ENCODE measurements at regions not wholly inside any gene's neighbourhood (a gene's known extent, or its start where the extent isn't known, plus 50 kb on each side); places are given as distances from the start of the nearest gene placed in this dataset.

DNA sequence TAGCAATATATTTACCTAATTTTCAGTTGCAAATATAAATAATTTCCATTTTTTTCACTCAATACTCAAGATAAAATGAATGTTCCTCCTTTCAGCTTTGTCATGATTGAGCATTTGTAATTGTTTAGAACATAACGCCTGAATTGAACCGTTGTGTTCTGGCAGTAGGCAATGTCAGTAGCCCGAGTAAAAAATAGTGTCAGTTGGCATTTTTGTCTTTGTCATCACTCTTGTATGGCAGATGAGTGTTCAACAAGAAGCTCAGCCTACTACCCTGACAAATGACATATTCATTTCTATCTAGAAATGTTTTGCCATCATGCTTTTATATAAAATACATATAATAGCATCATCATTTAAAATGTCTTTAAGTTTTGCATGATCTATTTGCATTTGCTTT lies 691.4 kb upstream of the NCAM2 start:
- Histone ChIP-seq H3K36me3 (no peaks in the 10 kb centered on the region), H3K4me3 (no peak overlapping the region), H3K27ac (no peak overlapping the region), H3K27me3 (no peaks in the 10 kb centered on the region), H3K4me1 (no peaks in the 10 kb centered on the region), H3K9me3 (no peaks in the 10 kb centered on the region)
- in situ Hi-C loops (cut with MboI; ENCODE audit: low sequenced_read_pairs in 4 of 4) (no loop called here), intact Hi-C loops (cut with DNase I; ENCODE audit: low total_unique reads) (no loop called here)
- DNase-seq (no peak), ATAC-seq (no peak)
- TF ChIP-seq, protein P1, sequence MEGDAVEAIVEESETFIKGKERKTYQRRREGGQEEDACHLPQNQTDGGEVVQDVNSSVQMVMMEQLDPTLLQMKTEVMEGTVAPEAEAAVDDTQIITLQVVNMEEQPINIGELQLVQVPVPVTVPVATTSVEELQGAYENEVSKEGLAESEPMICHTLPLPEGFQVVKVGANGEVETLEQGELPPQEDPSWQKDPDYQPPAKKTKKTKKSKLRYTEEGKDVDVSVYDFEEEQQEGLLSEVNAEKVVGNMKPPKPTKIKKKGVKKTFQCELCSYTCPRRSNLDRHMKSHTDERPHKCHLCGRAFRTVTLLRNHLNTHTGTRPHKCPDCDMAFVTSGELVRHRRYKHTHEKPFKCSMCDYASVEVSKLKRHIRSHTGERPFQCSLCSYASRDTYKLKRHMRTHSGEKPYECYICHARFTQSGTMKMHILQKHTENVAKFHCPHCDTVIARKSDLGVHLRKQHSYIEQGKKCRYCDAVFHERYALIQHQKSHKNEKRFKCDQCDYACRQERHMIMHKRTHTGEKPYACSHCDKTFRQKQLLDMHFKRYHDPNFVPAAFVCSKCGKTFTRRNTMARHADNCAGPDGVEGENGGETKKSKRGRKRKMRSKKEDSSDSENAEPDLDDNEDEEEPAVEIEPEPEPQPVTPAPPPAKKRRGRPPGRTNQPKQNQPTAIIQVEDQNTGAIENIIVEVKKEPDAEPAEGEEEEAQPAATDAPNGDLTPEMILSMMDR (IDR thresholded peaks at IDR 0.05 in 4 of 5, conservative IDR thresholded peaks at IDR 0.05 in 1 of 5), result no peak
- TF ChIP-seq POLR2A (IDR thresholded peaks at IDR 0.05), result no peak

GRCh38 chr21:20308586-20309315 lies 689.5 kb upstream of the NCAM2 start:
- TF ChIP-seq, protein P1 (IDR thresholded peaks at IDR 0.05 in 4 of 5, conservative IDR thresholded peaks at IDR 0.05 in 1 of 5), result no peak
- TF ChIP-seq POLR2A (IDR thresholded peaks at IDR 0.05), result no peak
- in situ Hi-C loops (cut with MboI; ENCODE audit: low sequenced_read_pairs in 4 of 4), result no loop called here
- no peaks in the 10 kb centered on the region for H3K27me3 ChIP-seq
- H3K9me3 ChIP-seq, result no peaks in the 10 kb centered on the region
- H3K4me3 ChIP-seq, result no peak overlapping the region
- intact Hi-C loops (cut with DNase I; ENCODE audit: low total_unique reads), result no loop called here
- ATAC-seq, result no peak
- H3K36me3 ChIP-seq, result no peaks in the 10 kb centered on the region
- no peak overlapping the region for H3K27ac ChIP-seq
- H3K4me1 ChIP-seq, result no peaks in the 10 kb centered on the region
- DNase-seq, result no peak

DNA sequence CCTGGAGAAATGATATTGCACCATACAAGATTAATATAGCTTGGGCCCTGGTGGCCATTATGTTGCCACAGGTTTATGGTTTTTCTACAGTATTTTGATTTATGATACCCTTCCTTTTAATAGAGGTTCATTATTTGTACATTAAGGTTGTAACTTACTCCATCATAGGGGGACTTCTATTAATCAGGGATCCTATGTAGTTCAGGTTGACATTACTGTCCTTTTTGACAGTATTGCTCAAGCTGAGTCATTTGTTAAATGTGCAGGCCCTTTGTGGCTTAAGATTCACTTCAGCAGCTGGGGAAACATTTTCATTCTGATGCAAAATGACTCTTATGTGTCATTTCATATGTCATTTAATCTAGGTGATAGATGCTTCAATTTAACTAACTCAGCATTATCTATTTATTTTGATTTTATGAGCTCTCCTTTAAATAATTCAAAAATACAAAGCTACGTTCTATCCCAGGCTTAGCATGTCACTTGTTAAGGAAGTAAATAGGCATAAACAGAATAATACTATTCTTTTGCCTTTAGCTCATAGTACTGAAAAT lies 686.9 kb upstream of the NCAM2 start:
- Histone ChIP-seq H3K9me3 (no peaks in the 10 kb centered on the region), H3K4me1 (no peaks in the 10 kb centered on the region), H3K36me3 (no peaks in the 10 kb centered on the region), H3K27me3 (no peaks in the 10 kb centered on the region), H3K27ac (no peak overlapping the region), H3K4me3 (no peak overlapping the region)
- intact Hi-C loops (cut with DNase I; ENCODE audit: low total_unique reads), result no loop called here
- DNase-seq (no peak), ATAC-seq (no peak)
- in situ Hi-C loops (cut with MboI; ENCODE audit: low sequenced_read_pairs in 4 of 4), result no loop called here
- TF ChIP-seq POLR2A (IDR thresholded peaks at IDR 0.05), result no peak
- TF ChIP-seq, protein P1 (IDR thresholded peaks at IDR 0.05 in 4 of 5, conservative IDR thresholded peaks at IDR 0.05 in 1 of 5), result no peak

GRCh38 chr21:20313013-20313412 lies 685.2 kb upstream of the NCAM2 start:
- Histone ChIP-seq H3K4me1 (no peaks in the 10 kb centered on the region), H3K27me3 (no peaks in the 10 kb centered on the region), H3K27ac (no peak overlapping the region), H3K4me3 (no peak overlapping the region), H3K9me3 (no peaks in the 10 kb centered on the region), H3K36me3 (no peaks in the 10 kb centered on the region)
- intact Hi-C loops (cut with DNase I; ENCODE audit: low total_unique reads) (no loop called here), in situ Hi-C loops (cut with MboI; ENCODE audit: low sequenced_read_pairs in 4 of 4) (no loop called here)
- no peak for ATAC-seq
- no peak for DNase-seq
- TF ChIP-seq POLR2A (IDR thresholded peaks at IDR 0.05), result no peak
- TF ChIP-seq, protein P1 (IDR thresholded peaks at IDR 0.05 in 4 of 5, conservative IDR thresholded peaks at IDR 0.05 in 1 of 5), result no peak

All from gastrocnemius medialis (tissue), 4 donors.